GM21515 (cell line): ENCODE measurements at regions not wholly inside any gene's neighbourhood (a gene's known extent, or its start where the extent isn't known, plus 50 kb on each side); places are given as distances from the start of the nearest gene placed in this dataset.

ENCODE experiments used
- ATAC-seq: cut with Tn5 transposase; IDR thresholded peaks from one replicate; pipeline ENCODE4 v1.9.1; 2021; ENCODE audit not compliant: unreplicated experiment

- no peak for ATAC-seq
These were observed 409.0 kb upstream of the PROK2 start for GRCh38 chr3:72193771-72194430.

DNA sequence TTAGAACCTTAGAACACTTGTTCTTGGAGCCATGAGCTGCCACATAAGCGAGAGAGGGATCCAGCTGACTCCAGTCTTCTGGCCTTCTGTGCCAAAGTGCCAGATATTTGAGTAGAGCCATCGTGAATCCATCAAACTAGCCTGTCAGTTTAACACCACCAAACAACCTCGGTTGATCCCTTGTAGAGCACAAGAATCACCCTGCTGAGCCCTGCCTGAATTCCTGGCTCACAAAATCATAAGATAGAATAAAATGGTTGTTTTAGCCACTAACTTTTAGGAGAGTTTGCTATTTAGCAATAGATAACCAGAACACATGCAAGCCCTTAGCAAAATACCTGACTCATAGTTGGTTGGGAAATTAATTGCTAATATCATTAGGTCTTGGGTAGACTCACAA is 407.6 kb upstream of the PROK2 start:
- no peak for ATAC-seq

GRCh38 chr3:72191209-72191960 is 406.4 kb upstream of the PROK2 start:
- ATAC-seq = no peak

DNA sequence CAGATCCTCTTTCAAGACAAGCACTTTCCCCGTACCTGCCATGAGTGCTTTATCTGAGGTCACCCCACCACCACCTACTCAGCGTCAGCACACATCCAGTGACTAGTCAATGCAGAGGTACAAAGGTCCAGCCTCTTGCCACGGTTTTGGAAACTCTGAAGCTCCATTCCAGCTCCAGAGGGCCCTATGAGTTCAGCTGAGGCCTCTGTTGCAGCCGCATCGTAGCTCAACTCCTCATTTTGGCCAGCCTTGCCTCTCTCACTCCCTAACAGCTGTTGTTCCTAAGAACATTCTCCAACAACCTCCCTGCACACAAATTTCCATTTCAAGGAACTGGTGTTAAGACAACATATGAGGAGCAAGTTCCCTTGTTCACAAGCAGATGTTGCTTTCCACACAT is 405.1 kb upstream of the PROK2 start:
- no peak for ATAC-seq

- no peak for ATAC-seq
These were observed 404.4 kb upstream of the PROK2 start for GRCh38 chr3:72189339-72189738.

DNA sequence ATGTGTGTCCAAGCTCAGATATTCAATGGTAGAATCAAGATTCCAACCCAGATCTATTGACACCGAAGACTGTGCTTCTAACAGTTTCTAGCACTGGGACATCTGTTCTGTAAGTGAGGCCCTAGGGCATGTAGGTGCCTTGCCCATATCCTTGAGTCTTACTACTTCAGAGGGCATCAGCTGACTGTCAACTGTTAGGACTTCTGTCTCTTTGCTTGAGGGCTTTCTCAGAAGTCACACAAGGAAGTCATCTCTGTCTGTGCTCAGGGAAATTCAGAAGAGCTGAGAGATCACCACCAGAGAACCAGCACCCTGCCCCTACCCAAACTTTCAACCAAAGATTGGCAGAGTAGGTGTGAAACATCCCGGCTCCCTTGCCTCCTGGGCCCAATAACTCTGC is 403.6 kb upstream of the PROK2 start:
- no peak for ATAC-seq

DNA sequence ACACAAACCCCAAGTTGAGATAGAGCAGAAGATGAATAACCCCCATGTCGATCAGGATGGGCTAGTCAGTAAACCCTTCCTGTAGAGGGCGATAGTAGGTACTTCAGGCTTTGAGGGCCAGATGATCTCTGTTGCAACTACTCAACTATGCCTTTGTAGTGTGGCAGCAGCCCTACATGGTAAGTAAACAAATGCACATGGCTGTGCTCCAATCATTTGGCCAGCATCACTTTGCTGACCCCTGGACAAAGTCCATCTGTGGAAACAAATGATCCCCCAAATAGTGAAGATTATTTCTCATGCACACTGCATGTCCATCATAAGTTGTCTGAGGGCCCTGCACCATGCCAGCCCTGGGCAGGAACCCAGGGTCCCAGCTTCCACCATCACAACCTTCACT is 402.2 kb upstream of the PROK2 start:
- ATAC-seq = no peak

DNA sequence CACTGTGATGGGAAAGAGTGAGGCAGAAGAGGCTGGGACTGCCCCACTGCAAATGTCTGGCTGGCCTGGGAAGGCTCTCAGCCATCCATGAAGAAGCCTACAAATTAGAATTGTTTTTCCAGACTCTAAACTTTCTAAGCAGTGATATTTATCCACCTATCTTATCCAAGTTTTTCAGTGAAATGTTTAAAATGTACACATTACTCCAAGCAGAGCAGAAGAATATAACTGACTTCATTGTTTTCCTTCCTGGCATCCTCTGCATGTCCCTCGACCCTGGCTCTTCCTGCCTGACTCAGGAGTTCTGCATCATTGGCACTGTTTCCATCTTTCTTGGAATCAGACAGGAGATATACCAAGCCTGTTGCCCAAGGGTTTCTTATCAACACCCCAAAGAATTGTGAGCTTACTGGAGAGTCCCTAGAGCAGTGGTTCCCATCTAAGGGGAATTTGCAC is 401.5 kb upstream of the PROK2 start:
- ATAC-seq = no peak

DNA sequence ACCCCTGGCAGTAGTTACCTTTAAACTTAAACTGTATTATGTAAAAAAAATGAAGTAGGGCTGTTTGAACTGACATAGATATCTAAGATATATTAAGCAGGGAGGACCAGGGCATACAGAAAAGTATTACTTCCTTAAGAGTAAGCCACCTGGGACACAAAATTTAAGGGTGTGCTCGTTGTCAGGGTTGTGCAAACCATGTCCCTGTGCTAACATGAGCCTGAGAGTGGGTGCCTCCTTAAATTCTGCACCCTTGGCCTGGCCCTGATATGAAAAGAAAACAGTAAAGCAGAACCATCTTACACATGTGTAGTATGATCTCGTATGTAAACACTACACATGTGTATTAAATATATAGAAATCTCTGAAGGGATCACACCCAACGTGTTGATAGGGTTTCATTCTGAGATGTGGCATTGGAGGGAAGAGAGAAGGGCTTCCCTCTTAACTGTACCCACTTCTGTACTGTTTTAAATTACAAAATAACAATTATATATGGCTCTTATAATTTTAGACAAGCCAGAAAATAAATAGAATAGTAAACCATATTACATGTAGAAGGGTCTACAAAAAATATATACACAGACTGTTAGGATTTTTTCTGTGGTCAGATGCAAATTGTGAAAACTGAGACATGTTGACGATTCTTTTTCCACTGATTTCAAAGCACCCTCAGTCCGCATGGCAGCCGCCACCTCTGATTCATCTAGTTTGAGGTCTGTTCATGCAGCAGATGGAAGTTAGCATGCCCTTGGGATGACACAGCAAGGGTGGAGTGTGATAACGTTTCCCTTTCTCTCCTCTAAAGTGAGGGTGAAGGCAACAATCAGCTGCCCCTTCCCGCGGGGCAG is 400.8 kb upstream of the PROK2 start:
- peak; percentile 67 for ATAC-seq

DNA sequence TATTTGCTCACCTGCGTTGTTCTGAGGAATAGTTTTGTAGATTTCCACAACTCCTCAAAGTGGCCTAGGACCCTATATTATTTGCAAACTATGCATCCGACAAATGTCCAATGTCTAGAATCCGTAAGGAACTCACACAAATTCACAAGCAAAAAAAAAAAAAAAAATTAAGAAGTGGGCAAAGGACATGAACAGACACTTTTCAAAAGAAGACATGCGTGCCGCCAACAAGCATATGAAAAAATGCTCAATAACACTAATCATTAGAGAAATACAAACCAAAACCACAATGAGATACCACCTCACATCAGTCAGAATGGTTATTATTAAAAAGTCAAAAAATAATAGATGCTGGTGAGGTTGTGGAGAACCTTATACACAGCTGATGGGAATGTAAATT is 398.5 kb upstream of the PROK2 start:
- ATAC-seq = no peak

DNA sequence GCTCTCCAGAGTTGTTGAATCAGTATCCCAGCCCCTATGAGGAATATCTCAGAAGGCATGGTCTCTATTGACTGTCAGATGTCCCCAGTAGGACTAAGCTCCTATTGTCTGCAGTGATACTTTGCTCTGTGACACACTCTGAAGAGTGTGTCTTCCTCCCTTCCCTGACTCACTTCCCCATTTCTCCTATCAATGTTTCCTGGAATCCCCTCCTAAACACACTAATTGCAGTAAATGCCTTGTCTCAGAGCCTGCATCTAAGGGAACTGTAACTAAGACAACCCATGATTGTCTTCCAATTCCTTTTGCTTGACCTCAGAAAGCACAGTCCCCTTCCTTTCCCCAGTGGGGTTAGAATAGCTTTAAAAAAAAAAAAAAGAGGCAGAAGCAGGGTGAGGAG is 397.3 kb upstream of the PROK2 start:
- no peak for ATAC-seq

DNA sequence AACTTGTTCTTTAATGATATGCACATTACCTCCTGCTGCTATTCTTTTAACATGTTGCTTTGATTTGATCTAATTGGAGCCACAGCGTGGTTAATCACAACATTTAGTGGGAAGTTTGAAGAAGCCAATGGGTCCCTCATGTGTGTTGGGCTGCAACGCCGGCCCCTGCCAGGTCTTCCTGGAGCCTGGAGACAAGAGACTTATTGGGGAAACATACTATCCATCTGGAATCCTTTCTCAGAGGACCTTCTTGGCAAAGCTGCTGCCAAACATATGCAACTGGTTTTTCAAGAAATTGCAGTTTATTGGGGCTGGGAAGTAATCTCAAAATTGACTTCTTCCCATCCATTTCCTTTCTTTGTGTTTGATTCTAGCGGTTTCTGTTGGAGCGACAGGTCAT is 396.3 kb upstream of the PROK2 start:
- ATAC-seq = no peak

- ATAC-seq = no peak
These were observed 395.5 kb upstream of the PROK2 start for GRCh38 chr3:72180405-72180804.

DNA sequence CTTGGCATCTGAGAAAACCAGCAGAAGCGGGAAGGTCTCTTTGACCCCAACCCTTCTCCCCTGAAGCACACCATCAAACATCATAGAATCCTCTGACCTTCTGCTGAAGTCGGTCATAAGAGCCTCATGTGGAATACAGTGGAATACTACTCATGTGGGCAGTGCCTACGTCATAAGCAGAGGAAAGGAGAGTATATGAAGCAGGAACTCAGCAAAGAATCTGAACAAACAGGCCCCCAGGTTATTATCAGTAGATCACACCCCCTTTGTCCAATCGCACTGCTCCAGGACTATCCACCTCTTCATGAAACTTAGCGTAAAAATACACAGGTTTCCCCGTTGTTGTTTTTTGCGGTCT is 394.1 kb upstream of the PROK2 start:
- ATAC-seq = no peak

DNA sequence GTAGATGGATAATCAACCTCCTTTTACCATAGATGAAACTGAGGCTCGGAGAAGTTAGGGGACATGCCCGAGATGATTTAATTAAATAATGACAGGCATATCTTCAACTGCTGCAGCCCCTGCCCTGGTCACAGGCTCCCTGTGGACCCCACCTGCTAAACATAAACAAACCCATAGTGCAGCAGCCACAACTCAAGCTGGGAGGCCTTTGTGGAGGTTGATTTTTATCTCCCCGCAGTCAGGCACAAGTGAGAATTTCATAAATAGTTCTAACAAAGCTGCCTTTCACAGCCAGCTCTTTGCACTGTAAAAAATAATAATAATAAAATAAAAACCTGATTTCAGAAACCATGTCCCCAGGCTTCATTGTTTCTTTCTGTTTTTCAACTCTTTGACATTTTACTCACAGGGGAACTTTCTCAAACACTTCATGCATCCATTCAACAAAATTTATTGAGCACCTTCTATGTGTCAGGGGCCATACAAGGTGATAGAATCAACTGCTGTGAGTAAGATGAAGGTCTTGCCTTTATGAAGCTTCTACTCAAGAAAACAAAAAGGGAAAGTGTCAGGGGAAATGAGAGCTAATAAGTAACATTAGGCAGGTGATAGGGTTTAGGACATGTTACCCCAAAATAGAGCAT is 393.6 kb upstream of the PROK2 start:
- no peak for ATAC-seq

- peak; percentile 39 for ATAC-seq
These were observed 392.4 kb upstream of the PROK2 start for GRCh38 chr3:72177075-72178050.

GRCh38 chr3:72176537-72177041 is 391.6 kb upstream of the PROK2 start:
- ATAC-seq = peak; percentile 89

GRCh38 chr3:72175296-72175858 is 390.4 kb upstream of the PROK2 start:
- ATAC-seq = no peak

DNA sequence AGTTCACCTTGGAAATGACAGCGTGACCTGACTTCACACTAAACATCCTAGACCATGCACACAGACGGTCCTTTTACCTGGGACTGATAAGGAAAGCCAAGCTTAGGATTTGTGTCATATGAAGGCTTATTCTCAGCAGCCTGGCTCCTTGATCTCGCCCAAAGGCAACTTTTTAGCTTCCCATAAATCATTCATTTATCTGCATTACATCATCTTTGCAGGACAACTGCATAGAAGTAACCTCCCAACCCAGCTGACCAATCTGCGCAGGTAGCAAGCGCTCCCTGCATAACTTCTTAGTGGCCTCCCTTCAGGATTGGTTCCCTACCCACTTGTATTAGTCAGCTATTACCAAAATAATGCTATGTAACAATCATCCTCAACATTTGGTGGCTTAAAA is 389.9 kb upstream of the PROK2 start:
- ATAC-seq = no peak

DNA sequence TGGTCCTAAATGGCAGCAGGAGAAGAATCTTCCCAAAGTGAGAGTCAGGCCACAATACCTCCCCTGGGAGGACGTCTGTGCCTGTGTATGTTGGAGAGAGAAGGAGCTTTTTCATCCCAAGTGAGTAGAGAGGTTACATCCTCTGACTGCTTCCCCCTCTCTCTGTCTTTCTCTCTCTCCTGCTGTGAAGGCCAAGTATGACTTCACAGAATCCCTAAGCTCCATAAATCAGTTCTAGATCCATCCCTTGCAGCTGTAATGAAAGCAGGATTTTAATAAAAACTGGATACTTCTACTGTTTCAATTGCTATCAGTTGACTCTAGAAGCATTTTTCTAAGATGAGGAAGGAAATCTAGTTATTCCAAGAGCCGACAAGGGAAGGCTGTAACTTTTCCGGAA is 389.1 kb upstream of the PROK2 start:
- no peak for ATAC-seq
